HepG2 (cell line): ENCODE measurements at regions not wholly inside any gene's neighbourhood (a gene's known extent, or its start where the extent isn't known, plus 50 kb on each side); places are given as distances from the start of the nearest gene placed in this dataset.

Experiments
- ATAC-seq: fragments of 200-7000 bp; cut with Tn5 transposase; 3 replicates; pipeline ENCODE4 v1.9.1; 2020; ENCODE audit warnings: mild to moderate bottlenecking, moderate library complexity
- BruUV-seq: library from RNA; stranded (reverse); fragments of 400-500 nt; replicated peaks from 2 replicates; lab custom pipeline; 2021; lab: Mats Ljungman, UMichigan
- CTCF ChIA-PET: fragments of 300-600 bp; formaldehyde crosslinking; extraction: SDS; loops from one replicate; lab custom pipeline; 2021; ENCODE audit warnings: low total read pairs, inconsistent platforms, low intra/inter-chr PET ratio; lab: Yijun Ruan, JAX
- POLR2A ChIA-PET: fragments of 350-600 bp; sonication (Branson Sonifier 250); formaldehyde crosslinking; loops from one replicate; lab custom pipeline; 2020; ENCODE audit warnings: antibody characterized with exemption, inconsistent platforms; lab: Yijun Ruan, JAX
- DNase-seq: peaks from one replicate; pipeline ENCODE4 v3.0.0-alpha.2; 2015; ENCODE audit warnings: low spot score
- FAIRE-seq: peaks from 3 replicates; lab custom pipeline; 2011; peaks lifted over from hg19 to GRCh38; lab: Jason Lieb, UNC
- H2AFZ ChIP-seq: one replicate; pipeline ENCODE4 v1.6.1; 2011; ENCODE audit warnings: low read length, inconsistent platforms
- H3K27ac ChIP-seq: fragments of 300-600 bp; 3 replicates; pipeline ENCODE4 v1.8.0; 2011; ENCODE audit warnings: mixed run types, mild to moderate bottlenecking, mixed read lengths, low read length, inconsistent platforms; ENCODE audit not compliant: insufficient read depth; ENCODE audit errors: extremely low read length
- H3K27me3 ChIP-seq, 2 experiments: fragments of 200-600 bp in 1 of 2; 2 replicates in 1 of 2; 3 replicates in 1 of 2; pipeline versions ENCODE4 v1.6.0 to v1.8.0; 2011; ENCODE audit warnings: low read length in 2 of 2, mild to moderate bottlenecking in 2 of 2, moderate library complexity in 2 of 2, inconsistent platforms in 1 of 2; ENCODE audit not compliant: insufficient read depth in 2 of 2, control insufficient read depth in 1 of 2
- H3K36me3 ChIP-seq, 2 experiments: fragments of 200-600 bp in 1 of 2; replicated peaks in 1 of 2; 2 replicates in 1 of 2; 3 replicates in 1 of 2; pipeline versions ENCODE4 v1.5.1 to v1.8.0; 2011; ENCODE audit warnings: low read length in 2 of 2, inconsistent platforms in 1 of 2; ENCODE audit not compliant: insufficient read depth in 2 of 2, control insufficient read depth in 1 of 2
- H3K4me1 ChIP-seq: 2 replicates; pipeline ENCODE4 v1.5.1; 2012; ENCODE audit warnings: low read length, inconsistent platforms; ENCODE audit not compliant: insufficient read depth
- H3K4me2 ChIP-seq: 2 replicates; pipeline ENCODE4 v1.6.0; 2011; ENCODE audit warnings: low read depth, low read length, inconsistent platforms
- H3K4me3 ChIP-seq, 3 experiments: fragments of 200-600 bp in 1 of 3; sonication (generic), shearing (Covaris generic) in 1 of 3; replicated peaks in 1 of 3; 2 replicates each; pipeline ENCODE4 v1.5.1; 2011 to 2016; ENCODE audit warnings: low read length in 3 of 3, inconsistent platforms in 2 of 3, low read depth in 2 of 3, mild to moderate bottlenecking in 2 of 3, control low read depth in 1 of 3, mixed read lengths in 1 of 3; ENCODE audit not compliant: insufficient read depth in 1 of 3
- H3K79me2 ChIP-seq: one replicate; pipeline ENCODE4 v1.6.1; 2011; ENCODE audit warnings: low read length, inconsistent platforms; ENCODE audit not compliant: insufficient read depth
- H3K9ac ChIP-seq: 2 replicates; pipeline ENCODE4 v1.6.0; 2011; ENCODE audit warnings: mild to moderate bottlenecking, low read depth, low read length, inconsistent platforms; ENCODE audit not compliant: insufficient read depth
- H3K9me3 ChIP-seq: 2 replicates; pipeline ENCODE4 v1.5.1; 2012; ENCODE audit warnings: mild to moderate bottlenecking, low read length
- H4K20me1 ChIP-seq: 2 replicates; pipeline ENCODE4 v1.6.0; 2011; ENCODE audit warnings: inconsistent platforms, mild to moderate bottlenecking, low read length, moderate library complexity; ENCODE audit not compliant: insufficient read depth
- ETV6 ChIP-seq: sonication (generic); formaldehyde crosslinking; conservative IDR thresholded peaks from 2 replicates; pipeline ENCODE4 v1.4.0; 2020; ENCODE audit warnings: missing genetic modification reagents
- HDAC1 ChIP-seq: sonication (generic); formaldehyde crosslinking; IDR thresholded peaks from 2 replicates; pipeline ENCODE4 v1.5.1; 2020; ENCODE audit warnings: mild to moderate bottlenecking, missing genetic modification reagents
- HOMEZ ChIP-seq: IDR thresholded peaks from 2 replicates; pipeline ENCODE4 v1.6.1; 2016; ENCODE audit warnings: low read depth
- MIXL1 ChIP-seq: IDR thresholded peaks from 2 replicates; pipeline ENCODE4 v1.6.1; 2016
- PHF8 ChIP-seq: sonication (generic); formaldehyde crosslinking; IDR thresholded peaks from 2 replicates; pipeline ENCODE4 v1.5.0; 2020; ENCODE audit warnings: missing genetic modification reagents
- TRIM24 ChIP-seq: sonication (generic); formaldehyde crosslinking; IDR thresholded peaks from 2 replicates; pipeline ENCODE4 v1.8.0; 2022; ENCODE audit warnings: mild to moderate bottlenecking, missing genetic modification reagents
- ZKSCAN8 ChIP-seq: IDR thresholded peaks from 2 replicates; pipeline ENCODE4 v1.6.1; 2016; ENCODE audit warnings: borderline replicate concordance, missing genetic modification reagents, missing compliant biosample characterization
- ZNF317 ChIP-seq: sonication (generic); formaldehyde crosslinking; IDR thresholded peaks from 2 replicates; pipeline ENCODE4 v1.5.0; 2020; ENCODE audit warnings: mild to moderate bottlenecking, missing genetic modification reagents
- ZNF605 ChIP-seq: sonication (generic); formaldehyde crosslinking; IDR thresholded peaks from 2 replicates; pipeline ENCODE4 v1.8.0; 2022; ENCODE audit warnings: mild to moderate bottlenecking, missing genetic modification reagents
- ZNF768 ChIP-seq: sonication (generic); formaldehyde crosslinking; IDR thresholded peaks from 2 replicates; pipeline ENCODE4 v1.4.0; 2020; ENCODE audit warnings: missing genetic modification reagents
- in situ Hi-C: cut with HindIII; loops from 2 replicates; pipeline ENCODE4 v1.10.0; 2017; ENCODE audit warnings: low pct_unique_long_range_greater_than_20kb; ENCODE audit not compliant: extremely low pct_ligation_motif_present
- intact Hi-C: fragments of 100-400 bp; cut with micrococcal nuclease; formaldehyde crosslinking; loops from one replicate; pipeline ENCODE4 v1.10.0; 2022; ENCODE audit not compliant: unreplicated experiment
- TF ChIP-seq, protein P1 (sequence below): sonication (generic); formaldehyde crosslinking; IDR thresholded peaks from 2 replicates; pipeline ENCODE4 v1.5.1; 2020; ENCODE audit warnings: mild to moderate bottlenecking, missing genetic modification reagents
- TF ChIP-seq, protein P2 (sequence below): sonication (generic); formaldehyde crosslinking; IDR thresholded peaks from 2 replicates; pipeline ENCODE4 v1.4.0; 2020; ENCODE audit warnings: missing genetic modification reagents
- TF ChIP-seq, protein P3 (sequence below): sonication (generic); formaldehyde crosslinking; IDR thresholded peaks from 2 replicates; pipeline ENCODE4 v1.9.0; 2021; ENCODE audit warnings: missing genetic modification reagents, borderline replicate concordance

DNA sequence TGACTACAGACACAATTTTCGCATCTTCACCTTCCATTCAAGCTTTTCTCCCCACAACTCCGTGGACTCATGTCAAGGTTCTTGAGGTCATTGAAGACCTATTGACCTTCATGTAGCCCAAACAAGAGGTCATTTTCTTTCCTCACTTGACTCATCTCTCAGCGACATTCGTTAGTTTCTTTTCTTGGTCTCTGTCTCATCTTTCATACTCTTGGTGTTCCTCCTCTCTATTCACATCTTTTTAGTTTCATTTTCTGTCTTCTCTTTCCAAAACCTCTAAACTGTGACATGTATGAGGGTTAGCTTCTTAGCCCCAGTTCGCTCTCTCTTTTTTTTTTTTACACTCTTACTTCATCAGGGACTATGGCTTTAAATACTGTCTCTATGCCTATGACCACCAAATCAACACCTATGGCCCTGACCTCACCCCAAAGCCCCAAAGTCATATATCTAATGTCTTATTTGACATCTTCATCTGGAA is 128.6 kb upstream of the BACH2 start (continued):
- TF ChIP-seq, protein P1, sequence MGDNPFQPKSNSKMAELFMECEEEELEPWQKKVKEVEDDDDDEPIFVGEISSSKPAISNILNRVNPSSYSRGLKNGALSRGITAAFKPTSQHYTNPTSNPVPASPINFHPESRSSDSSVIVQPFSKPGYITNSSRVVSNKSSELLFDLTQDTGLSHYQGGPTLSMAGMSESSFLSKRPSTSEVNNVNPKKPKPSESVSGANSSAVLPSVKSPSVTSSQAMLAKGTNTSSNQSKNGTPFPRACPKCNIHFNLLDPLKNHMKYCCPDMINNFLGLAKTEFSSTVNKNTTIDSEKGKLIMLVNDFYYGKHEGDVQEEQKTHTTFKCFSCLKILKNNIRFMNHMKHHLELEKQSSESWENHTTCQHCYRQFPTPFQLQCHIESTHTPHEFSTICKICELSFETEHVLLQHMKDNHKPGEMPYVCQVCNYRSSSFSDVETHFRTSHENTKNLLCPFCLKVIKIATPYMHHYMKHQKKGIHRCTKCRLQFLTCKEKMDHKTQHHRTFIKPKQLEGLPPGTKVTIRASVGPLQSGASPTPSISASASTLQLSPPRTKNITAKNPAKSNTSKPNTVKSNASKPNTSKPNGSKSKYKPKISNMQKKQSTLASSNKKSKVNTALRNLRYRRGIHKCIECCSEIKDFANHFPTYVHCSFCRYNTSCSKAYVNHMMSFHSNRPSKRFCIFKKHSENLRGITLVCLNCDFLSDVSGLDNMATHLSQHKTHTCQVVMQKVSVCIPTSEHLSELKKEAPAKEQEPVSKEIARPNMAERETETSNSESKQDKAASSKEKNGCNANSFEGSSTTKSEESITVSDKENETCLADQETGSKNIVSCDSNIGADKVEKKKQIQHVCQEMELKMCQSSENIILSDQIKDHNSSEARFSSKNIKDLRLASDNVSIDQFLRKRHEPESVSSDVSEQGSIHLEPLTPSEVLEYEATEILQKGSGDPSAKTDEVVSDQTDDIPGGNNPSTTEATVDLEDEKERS (CRISPR knock-in tag) = no peak
- TF ChIP-seq TRIM24 (CRISPR knock-in tag) = no peak
- no peak for TF ChIP-seq PHF8 (CRISPR knock-in tag)
- TF ChIP-seq ZNF605 (CRISPR knock-in tag) = no peak

DNA sequence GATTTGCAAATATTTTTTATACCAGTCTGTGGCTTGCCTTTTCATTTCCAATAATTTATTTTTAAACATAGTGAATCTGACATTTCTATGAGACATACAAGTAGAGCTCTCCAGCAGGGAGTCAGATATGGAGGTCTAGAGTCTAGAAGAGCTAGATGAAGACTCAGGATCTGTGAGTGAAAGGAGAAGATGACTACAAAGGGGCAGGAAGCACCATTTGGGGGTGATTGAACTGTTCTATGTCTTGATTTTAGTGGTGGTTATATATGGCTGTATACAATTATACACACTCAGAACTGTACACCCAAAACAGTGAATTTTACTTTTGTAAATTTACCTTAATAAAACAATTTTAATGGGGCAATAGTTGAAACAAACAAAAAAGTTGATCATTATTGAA is 127.9 kb upstream of the BACH2 start:
- Histone ChIP-seq H2AFZ (no peak overlapping the region), H3K9ac (no peak overlapping the region), H3K27ac (no peak overlapping the region), H3K4me1 (no peaks in the 10 kb centered on the region), H3K4me3 (no peak overlapping the region), H3K79me2 (no peaks in the 10 kb centered on the region), H3K36me3 (no peaks in the 10 kb centered on the region), H3K27me3 (no peaks in the 10 kb centered on the region; a peak in 1 of 5 replicates), H3K9me3 (peaks cover 13% of the 10 kb centered on the region), H4K20me1 (no peaks in the 10 kb centered on the region), H3K4me2 (no peak overlapping the region)
- no peak for DNase-seq
- intact Hi-C loops = no loop called here
- in situ Hi-C loops = no loop called here
- FAIRE-seq = no peak
- no TSS peak for BruUV-seq
- no peak for ATAC-seq
- ChIA-PET POLR2A (no interaction called here), CTCF (no interaction called here)
- no peak for TF ChIP-seq ETV6 (CRISPR knock-in tag)
- TF ChIP-seq MIXL1 (CRISPR knock-in tag) = no peak
- TF ChIP-seq HDAC1 = no peak
- TF ChIP-seq, protein P2, sequence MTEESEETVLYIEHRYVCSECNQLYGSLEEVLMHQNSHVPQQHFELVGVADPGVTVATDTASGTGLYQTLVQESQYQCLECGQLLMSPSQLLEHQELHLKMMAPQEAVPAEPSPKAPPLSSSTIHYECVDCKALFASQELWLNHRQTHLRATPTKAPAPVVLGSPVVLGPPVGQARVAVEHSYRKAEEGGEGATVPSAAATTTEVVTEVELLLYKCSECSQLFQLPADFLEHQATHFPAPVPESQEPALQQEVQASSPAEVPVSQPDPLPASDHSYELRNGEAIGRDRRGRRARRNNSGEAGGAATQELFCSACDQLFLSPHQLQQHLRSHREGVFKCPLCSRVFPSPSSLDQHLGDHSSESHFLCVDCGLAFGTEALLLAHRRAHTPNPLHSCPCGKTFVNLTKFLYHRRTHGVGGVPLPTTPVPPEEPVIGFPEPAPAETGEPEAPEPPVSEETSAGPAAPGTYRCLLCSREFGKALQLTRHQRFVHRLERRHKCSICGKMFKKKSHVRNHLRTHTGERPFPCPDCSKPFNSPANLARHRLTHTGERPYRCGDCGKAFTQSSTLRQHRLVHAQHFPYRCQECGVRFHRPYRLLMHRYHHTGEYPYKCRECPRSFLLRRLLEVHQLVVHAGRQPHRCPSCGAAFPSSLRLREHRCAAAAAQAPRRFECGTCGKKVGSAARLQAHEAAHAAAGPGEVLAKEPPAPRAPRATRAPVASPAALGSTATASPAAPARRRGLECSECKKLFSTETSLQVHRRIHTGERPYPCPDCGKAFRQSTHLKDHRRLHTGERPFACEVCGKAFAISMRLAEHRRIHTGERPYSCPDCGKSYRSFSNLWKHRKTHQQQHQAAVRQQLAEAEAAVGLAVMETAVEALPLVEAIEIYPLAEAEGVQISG (CRISPR knock-in tag) = no peak
- no peak for TF ChIP-seq ZNF768 (CRISPR knock-in tag)
- no peak for TF ChIP-seq HOMEZ (CRISPR knock-in tag)
- no peak for TF ChIP-seq ZKSCAN8 (CRISPR knock-in tag)
- no peak for TF ChIP-seq ZNF317 (CRISPR knock-in tag)
- TF ChIP-seq, protein P3, sequence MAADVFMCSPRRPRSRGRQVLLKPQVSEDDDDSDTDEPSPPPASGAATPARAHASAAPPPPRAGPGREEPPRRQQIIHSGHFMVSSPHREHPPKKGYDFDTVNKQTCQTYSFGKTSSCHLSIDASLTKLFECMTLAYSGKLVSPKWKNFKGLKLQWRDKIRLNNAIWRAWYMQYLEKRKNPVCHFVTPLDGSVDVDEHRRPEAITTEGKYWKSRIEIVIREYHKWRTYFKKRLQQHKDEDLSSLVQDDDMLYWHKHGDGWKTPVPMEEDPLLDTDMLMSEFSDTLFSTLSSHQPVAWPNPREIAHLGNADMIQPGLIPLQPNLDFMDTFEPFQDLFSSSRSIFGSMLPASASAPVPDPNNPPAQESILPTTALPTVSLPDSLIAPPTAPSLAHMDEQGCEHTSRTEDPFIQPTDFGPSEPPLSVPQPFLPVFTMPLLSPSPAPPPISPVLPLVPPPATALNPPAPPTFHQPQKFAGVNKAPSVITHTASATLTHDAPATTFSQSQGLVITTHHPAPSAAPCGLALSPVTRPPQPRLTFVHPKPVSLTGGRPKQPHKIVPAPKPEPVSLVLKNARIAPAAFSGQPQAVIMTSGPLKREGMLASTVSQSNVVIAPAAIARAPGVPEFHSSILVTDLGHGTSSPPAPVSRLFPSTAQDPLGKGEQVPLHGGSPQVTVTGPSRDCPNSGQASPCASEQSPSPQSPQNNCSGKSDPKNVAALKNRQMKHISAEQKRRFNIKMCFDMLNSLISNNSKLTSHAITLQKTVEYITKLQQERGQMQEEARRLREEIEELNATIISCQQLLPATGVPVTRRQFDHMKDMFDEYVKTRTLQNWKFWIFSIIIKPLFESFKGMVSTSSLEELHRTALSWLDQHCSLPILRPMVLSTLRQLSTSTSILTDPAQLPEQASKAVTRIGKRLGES (CRISPR knock-in tag) = no peak
